ENCODE measurements at regions not wholly inside any gene's neighbourhood (a gene's known extent, or its start where the extent isn't known, plus 50 kb on each side); places are given as distances from the start of the nearest gene placed in this dataset.
"Not testable (repeated sequence)": the region's sequence is repeated elsewhere in the genome, so short reads cannot be mapped to it uniquely, and the experiment has no call there.

DNA sequence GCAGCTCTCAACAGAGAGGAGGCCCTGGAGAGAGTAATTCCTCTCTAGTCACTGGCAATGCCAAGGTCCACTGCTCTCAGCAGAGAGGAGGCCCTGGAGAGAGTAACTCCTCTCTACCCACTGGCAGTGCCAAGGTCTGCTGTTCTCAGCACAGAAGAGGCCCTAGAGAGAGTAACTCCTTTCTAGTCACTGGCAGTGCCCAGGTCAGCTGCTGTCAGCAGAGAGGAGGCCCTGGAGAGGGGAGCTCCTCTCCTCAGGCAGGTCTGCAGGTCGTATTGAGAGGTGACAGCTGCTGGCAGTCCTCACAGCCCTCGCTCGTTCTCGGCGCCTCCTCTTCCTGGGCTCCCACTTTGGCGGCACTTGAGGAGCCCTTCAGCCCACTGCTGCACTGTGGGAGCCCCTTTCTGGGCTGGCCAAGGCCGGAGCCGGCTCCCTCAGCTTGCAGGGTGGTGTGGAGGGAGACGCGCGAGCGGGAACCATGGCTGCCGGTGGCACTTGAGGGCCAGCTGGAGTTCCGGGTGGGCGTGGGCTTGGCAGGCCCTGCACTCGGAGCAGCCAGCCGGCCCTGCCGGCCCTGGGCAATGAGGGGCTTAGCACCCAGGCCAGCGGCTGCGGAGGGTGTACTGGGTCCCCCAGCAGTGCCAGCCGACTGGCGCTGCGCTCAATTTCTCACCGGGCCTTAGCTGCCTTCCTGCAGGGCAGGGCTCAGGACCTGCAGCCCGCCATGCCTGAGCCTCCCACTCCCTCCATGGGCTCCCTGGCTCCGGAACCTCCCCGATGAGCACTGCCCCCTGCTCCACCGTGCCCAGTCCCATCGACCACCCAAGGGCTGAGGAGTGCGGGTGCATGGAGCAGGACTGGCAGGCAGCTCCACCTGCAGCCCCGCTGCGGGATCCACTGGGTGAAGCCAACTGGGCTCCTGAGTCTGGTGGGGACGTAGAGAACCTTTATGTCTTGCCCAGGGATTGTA is 642.9 kb downstream of the PRR16 start:
- DNase-seq = not testable (repeated sequence)

DNA sequence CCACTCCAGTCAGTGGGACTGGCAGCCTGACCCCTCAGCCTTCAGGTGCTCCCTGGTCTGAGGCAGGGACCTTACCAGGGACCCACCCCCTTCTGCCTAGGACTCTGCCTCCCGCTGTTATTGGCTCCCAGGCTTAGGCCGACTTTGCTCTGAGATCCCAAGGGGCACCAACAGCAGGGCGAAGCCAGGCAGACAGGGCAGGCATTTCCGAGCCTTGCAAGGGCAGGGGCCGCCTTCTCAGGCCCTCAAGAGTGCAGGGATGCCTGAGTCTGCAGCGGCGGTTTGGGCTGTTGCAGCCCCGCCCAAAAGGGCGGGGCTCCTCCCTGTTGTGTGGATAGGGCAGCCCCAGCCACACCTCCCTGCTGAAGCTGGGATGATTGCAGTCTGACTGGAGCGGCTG is 644.6 kb downstream of the PRR16 start:
- DNase-seq = no peak

DNA sequence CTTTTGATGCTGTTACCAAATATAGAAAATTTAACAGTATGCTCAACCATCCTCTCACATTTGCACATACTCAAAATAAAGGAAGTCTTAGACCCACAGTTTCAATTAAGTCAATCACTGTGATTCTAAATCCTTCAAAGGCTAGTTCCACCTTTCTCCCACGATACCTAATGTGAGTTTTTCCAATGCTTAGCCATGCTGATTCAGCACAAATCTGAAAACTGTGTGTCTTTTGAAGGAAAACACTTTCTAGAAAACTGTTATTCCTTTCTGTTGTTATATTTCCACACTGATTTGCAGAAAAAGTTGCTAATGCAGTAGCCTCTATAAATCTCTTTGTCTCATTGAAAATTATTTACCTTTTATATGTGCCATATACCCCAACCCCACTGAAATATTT is 645.7 kb downstream of the PRR16 start:
- no peak for DNase-seq

DNA sequence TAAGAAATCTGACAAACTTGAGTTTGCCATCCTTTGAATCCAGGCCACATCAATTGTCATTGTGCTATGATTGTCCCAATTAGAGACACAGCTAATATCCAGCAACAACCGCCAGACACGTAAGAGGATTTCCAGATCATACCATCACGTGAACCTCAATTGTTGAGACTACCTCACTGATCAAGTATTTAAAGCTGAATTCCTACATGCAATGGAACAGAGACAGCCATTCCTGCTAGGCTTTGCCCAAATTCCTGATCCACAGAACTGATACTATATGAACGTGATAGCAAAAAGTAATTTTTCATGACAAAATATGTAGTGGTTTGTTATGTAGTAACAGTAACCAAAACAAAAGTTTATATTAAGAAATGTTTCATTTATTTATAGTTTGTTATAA is 657.7 kb downstream of the PRR16 start:
- DNase-seq = no peak

DNA sequence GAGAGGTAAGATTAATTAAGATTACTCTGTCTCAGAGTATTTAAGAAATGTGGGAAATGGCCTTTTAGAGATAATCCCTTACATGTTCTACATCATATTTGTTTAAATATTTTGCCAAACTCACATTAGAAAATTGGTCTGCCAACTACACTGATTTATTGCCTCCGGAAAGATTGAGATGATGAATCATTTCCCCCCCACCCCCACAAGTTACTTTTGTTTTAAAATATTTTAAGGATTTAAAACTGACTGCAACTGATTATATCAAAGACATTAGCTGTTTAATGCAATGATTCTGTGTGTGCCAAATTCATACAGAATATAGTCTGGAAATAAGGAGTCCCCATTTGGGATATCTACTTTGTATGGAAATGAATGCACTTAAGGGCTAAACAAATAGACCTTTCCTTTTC is 674.4 kb downstream of the PRR16 start:
- no peak for DNase-seq

DNA sequence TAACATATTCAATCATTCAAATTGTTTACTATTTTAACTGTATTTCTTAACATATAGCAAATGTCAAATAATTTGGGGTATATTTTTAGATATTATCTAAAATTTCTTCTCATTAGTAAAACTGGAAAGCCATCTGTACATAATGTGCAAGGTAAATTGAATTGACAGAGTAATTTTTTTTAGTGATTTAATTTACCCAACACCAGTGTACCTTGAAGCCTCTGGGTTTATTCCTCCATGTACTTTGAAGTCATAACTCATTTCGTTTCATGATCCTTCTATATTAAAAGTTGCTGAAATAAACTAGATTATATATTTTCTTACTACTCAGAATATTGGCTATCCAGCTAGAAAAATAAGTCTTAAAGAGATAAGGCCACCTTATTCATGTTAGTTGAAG is 674.9 kb downstream of the PRR16 start:
- no peak for DNase-seq

DNA sequence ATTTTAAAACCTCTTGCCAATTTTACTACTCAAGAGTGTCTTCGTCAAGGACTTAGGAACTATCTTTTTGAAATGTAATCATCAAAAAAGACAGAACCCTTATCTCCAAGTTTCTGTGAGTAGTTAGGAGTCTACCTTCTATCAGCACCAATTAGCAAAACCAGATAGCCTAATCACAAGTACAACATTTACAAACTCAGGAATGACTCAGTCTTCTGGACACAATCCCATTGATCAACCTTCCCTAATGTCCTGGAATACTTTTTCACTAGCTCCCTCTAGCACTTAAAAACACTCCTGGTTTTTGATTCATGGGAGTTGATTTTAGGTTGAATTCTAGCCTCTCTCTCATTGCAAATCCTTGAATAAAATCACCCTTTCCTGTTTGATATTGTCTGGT is 680.7 kb downstream of the PRR16 start:
- no peak for DNase-seq

DNA sequence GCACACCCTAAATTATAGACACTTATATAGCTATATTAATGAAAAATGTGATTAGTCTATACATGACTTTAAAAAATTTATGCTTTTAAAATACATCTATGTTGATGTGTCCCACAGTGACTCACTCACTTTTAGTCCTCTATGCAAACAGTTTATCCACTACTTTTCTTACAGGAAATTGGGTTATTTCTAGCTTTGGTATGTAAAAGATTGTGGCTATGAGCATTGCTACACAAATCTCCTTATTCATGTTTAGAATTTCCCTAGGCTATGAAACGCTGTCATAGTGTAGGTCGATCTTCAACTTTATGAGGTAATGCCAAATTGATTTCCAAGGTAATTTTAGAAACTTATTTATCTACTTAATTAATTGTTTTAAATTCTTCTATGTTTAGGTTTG is 687.4 kb downstream of the PRR16 start:
- no peak for DNase-seq

DNA sequence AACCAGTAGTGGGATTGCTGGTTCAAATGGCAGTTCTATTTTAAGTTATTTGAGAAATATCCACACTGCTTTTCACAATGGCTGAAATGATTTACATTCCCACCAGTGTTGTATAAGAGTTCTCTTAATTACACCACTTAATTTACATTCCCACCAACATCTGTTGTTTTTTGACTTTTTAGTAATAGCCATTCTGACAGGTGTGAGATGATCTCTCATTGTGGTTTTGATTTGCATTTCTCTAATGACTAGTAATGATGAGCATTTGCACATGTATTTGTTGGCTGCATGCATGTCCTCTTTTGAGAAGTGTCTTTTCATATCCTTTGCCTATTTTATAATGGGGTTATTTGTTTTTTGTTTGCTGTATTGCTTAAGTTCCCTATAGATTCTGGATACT is 688.3 kb downstream of the PRR16 start:
- no peak for DNase-seq

DNA sequence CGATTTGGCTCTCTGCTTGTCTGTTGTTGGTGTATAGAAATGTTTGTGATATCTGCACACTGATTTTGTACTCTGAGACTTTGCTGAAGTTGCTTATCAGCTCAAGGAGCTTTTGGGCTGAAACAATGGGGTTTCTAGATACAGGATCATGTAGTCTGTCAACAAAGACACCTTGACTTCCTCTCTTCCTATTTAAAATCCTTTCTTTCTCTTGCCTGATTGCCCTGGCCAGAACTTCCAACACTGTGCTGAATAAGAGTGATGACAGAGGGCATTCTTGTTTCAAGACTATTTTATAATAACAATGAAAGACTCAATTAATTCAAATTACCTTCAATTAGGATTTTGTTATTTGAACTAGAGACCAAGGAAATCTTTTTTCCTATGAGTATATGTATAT is 692.5 kb downstream of the PRR16 start:
- DNase-seq = no peak

DNA sequence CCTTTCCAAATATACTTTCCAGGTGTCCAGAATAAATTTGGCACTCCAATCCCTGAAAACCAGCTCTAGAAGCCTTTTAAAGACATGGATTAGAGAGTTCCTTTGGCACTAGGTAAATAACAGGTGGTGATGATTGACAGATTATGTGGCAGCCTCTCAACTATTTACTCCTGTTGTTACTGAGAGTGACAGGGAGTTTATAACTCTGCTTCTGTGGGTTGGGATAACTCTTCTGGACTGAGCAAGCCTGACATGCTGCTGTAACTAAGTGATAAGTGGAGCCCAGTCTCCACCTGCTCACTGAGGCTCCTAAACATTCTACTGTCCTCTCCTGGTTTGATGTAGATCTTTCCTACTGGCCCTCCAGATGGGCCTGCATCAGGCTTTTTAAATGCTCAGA is 693.2 kb upstream of the FTMT start:
- DNase-seq = no peak

DNA sequence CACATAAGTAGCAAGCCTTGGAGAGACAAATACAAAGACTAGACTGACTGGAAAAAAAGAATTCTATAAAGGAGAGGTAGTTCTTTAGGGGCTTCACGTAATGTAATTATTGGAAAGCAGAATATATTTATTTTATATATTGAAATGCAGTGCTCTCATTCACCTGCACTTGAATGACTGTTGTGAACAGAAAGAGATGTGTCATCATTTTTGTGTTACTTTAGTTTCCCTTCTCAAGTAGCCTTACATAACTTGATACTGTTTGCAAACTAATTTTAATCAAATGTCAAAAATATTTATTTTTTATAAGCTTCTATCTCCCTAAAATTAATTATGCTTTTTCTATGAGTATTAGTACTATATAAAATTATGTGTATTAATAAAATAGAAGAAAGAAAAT is 691.1 kb upstream of the FTMT start:
- no peak for DNase-seq

DNA sequence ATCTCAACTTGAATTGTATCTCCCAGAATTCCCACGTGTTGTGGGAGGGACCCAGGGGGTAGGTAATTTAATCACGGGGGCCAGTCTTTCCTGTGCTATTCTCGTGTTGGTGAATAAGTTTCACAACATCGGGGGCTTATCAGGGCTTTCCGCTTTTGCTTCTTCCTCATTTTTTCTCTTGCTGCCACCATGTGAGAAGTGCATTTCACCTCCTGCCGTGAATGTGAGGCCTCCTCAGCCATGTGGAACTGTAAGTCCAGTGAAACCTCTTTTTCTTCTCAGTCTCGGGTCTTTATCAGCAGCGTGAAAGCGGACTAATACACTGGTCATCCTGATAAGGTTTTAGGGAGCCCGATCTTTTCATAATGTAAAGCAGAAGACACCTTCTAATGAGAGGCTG is 687.0 kb upstream of the FTMT start:
- DNase-seq = no peak

DNA sequence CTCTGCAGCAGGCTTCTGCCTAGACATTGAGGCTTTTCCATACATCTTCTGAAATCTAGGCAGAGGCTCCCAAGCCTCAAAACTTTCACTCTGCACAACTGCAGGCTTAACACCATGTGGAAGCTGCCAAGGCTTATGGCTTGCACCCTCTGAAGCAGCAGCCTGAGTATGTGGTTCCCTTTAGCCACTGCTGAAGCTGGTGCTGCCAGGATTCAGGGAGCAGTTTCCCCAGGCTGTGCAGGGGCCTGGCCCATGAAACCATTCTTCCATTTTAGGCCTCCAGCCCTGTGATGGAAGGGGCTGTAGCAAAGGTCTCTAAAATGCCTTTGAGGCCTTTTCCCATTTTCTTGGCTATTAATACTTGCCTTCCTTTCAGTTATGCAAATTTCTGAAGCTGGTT is 680.3 kb upstream of the FTMT start:
- DNase-seq = no peak

DNA sequence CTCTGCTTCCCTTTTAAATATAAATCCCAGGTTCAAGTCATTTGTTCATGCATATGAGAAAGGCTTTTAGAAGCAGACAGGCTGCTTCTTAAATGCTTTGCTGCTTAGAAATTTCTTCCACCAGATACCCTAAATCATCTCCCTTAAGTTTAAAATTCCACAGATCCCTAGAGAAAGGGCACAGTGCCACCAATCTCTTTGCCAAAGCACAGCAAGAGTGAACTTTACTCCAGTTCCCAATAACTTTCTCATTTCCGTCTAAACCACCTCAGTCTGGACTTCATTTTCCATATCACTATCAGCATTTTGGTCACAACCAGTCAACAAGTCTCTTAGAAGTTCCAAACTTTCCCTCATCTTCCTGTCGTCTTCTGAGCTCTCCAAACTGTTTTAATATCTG is 679.8 kb upstream of the FTMT start:
- no peak for DNase-seq

DNA sequence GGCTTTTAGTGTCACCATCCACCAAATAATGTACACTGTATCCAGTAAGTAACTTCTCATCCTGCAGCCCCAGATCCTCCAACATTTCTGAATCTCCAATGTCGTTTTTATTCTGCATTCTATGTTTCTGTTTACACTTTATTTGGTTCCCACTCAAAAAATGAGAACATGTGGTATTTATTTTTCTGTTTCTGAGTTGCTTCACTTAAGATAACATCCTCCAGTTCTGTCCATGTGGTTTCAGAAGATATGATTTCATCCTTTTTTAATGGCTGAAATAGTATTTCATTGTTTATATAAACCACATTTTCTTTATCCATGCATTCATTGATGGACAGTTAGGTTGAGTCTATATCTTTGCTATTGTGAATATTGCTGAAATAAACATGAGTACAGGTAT is 677.3 kb upstream of the FTMT start:
- DNase-seq = no peak

DNA sequence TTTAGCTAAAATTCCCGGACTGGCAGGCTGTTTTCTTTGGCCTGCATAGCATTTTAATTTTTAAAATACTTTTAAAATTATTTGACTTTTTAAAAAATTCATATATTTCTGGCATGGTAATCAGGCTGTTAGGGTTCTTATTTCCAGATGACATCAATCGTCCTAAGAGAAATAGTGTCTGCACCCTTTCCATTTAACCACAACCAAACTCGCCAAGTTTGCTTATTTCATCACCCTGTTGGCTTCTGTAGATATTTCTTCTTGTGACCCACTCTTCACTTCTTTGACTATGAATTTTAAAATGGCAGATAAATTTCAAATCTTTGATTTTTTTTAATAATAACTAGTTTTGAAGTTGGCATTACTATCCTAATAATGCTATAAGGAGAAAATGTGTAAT is 675.7 kb upstream of the FTMT start:
- no peak for DNase-seq

DNA sequence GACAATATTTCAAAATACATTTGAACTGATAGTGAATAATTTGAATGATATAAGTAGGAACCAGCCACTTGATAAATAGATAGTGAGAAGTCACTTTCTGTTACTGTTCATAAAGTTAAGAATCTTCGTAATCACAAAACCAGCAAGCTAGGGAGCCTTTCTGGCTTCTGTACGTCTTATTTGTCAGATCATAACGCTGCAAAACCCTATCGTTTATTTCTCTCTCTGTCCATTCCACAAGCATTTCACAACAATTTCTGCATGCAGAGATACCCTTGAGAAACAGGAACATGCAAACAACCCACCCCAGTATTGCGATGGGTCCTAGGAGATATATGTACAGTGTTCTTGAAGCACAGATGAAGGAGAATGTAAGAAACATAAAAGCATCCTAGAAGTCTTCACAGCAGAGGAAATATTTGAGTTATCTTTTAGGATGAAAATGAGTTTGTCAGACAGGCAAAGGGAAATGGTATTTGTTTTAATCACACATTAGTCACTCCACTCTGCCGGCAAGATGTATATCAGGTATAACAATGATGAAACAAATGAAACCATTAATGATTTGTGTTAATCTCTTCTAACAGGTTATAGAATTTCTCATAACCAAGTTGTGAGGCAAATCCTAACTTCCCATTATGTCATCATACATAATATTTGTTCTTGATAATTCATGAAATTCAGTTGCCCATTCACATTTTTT is 668.7 kb upstream of the FTMT start:
- DNase-seq = no peak

DNA sequence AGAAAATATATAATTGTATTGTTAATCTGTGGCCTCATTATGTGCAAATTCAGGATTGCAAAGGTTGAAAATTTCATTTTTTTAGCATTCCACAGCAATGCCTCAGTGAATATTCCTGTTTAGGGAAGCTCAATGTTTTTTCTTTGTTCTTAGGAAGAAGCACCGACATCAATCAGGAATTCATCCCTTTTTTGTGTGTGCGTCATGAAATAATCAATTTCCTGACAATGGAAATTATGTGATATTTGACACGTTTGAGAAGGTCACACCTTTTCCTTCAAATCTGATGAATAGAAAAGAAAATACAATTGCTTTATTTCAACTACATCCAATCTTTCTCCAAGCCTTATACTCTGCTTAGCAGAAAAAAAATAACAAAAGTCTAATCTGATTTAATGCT is 662.8 kb upstream of the FTMT start:
- no peak for DNase-seq

DNA sequence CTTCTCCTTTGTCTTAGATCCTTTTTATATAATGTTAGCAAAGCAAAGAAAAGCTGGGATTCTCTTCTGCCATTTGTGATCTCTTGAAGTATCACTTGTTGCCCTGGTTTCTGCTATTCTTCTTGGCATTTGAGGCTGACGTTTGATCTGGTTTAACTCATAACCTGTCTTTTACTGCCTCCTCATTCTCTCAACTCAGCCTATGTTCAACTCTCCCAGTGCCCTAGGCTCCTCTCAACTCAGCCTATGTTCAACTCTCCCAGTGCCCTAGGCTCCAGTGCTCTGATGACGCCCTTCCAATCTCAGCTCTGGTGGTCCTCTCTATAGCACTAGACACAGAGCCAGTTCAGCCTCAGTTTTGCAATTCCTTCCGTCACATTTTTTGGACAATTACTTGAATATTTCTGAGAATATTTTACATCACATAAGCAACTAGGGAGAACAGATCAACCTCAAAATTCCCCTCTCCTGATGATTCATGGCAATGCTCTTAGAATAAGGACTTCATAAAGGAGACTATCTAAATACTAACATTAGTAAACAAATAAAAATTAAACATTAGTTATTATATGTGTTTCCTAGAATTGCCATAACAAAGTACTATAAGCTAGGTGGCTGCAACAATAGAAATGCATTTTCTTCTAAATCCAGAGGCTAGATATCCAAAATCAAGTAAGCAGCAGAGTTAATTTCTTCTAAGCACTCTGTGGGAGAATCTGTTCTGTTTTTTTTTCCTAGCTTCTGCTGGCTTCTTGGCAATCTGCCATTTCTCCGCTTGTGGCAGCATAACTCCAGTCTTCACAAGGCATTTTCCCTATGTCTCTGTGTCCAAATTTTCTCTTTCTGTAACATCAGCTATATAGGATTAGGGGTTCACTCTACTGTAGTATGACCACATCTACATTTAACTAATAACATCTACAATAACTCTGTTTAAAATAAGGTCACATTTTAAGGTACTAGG is 662.1 kb upstream of the FTMT start:
- DNase-seq = no peak

DNA sequence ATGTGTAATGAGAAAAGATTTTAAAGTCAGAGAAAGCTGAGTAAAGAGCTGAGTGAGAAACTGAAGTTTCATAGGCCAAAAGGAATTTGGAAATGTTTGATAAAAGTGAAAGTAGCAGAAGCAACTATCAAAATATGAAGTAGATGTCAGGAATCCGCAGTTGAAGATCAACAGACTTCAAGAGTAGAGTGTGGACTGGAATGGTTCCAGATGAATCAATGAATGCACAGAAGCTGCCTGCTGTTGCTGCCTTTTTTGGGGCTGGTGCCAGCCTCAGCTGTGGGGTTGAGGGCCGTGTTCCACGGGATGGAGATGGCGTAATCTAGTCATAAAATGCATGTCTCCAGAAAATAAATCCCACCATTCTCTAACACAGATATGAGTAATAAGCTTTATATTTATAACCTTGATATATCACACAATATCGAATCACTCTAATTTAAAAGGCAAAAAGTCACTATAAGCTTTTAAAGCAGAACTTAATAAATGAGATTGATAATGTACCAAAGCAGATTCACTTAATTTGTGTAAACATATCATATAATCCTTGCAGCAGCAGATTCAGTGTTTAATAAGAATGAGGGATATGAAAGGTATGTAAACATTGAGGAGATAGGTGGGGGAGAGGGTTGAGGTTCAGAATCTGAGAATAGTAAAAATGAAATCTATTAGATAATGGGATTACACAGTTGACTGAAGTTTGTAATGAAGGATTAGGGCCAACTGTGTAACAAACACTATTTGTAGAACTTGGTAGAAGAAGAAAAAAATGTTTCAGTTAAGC is 652.3 kb upstream of the FTMT start:
- no peak for DNase-seq

DNA sequence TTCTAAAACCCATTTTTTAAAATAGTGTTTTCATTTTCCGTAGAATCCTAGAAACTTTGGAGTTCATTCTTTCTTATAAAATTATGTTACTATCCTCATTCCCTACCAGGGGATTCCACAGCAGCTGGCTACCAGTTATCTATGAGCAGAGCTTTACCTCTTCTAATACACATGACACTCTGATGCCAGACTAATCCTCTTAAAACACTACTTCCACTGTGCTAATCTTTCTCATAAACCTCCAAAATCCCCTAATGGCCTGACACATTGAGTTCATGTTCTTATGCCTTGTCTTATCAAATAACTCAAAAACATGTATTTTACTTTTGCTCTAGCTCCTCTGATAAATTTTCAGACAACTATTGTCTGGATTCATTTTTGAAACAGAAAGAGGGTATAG is 633.6 kb upstream of the FTMT start:
- no peak for DNase-seq
